GM18520 (cell line): ENCODE measurements at regions not wholly inside any gene's neighbourhood (a gene's known extent, or its start where the extent isn't known, plus 50 kb on each side); places are given as distances from the start of the nearest gene placed in this dataset.
A peak's percentile ranks its signal among the peaks of the same experiment; 100 is the strongest.

Source experiments
- ATAC-seq: cut with Tn5 transposase; IDR thresholded peaks from one replicate; pipeline ENCODE4 v1.9.1; 2021; ENCODE audit not compliant: unreplicated experiment

DNA sequence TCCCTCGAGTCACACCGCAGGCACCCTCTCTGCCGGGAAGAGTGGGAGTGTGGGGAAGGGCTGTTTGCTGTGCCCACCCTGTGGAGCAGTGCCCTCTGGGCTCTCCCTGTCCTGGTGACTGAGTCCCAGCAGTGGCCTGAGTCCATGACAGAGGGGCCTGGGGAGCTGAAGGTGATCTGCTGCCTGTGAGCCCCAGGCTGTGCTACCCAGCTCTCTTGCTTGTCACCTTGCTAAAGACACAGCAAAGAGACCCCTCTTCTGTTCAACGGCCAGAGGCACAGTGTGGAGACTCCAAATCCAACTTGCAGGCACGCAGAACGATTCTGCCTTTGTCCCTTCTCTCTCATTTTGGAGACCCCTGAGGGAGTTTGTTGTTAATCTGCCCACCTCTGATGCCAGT lies 232.6 kb downstream of the OPA1 start:
- no peak for ATAC-seq

DNA sequence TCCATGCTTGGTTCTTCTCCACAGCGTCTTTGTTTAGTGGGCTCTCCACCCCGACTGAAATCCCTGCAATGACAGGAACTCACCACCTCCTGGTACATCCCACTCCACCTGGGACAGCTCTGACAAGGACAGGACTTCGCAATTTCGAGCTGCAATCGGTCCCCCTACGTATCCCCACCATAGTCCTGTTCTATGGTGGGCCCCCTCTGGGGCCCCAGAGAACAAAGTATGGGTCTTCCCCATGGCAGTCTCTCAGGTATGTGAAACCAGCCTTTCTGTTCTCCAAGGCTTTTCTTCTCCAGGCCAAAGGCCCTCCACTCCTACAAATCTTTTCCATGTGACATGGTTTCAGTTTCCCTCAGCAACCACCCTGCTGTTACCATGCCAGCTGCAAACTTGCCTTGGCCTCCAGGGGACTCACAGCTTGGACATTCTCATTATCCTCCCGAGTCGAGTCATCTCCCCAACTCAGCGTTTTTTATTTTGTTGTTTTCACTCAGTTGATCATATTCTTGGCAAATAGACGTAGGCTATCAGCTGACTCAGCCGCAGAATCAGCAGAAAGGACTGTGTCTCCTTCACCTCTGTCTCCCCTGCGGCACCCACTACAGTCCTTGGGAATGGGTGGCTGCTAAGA lies 233.3 kb downstream of the OPA1 start:
- ATAC-seq: no peak

DNA sequence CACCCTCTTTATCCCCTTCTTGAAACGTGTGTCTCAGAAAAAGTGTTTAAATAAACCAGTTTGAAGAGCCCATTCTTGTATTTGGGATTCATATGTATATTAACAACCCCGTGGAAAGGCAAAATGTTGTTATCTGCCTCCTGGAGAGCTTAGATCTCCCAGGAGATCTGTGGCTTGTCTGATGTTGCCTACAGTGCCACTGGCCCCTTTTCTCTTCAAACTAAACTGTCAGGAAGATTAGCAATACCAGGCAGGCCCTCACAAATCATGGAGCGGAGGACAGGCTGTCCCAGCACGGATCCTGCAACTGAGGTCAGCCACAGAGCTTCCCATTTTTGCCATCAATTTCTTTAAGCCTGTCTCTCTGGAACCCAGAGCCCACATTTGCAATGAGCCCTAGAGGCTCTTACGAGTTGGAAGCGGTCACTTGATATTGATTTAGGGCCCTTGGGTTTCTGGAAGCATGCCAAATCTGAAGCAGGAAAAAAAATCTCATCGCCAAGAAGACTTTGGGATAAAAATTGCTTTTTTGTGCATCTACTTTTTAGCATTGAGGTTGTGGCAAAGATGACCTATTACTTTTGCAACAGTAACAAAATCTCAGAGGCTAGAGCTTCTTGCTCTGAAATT lies 234.1 kb downstream of the OPA1 start:
- no peak for ATAC-seq

DNA sequence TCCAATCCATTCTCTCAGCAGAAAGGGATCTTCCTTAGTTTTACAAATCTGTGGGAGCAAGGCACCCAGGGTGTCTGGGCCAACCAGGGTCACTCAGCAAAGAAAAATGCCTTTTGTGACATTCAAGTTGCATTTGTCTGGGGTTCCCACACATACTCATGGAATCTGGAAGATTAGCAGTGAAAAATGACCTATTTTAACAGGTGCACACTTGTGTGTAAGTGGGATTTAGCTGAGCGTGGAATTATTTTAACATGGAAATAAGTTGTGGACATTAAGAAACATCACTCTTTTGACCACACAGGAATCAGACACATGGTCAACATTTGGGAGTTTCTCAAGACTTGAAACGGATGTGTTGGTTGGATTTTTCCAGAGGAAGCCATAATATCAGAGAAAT lies 234.9 kb downstream of the OPA1 start:
- ATAC-seq: no peak

DNA sequence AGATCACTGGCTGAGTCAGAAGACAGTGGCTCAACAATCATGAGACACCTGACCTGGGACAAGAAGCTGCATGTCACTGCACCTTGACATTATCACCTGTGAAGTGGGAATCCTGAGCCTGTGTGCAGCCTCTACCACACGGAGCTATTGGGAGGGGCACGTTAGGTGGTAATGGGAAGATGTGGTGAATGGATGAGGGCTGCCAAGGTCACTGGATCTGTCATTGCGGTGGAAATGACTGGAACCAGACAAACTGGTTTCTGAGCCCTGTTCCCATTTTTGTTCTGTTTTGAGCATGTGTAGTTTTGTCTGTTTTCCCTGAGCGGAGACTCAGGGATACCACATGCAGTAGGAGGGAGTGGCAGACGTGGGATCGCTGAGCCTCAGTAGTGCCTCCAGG lies 235.5 kb downstream of the OPA1 start:
- ATAC-seq: no peak

DNA sequence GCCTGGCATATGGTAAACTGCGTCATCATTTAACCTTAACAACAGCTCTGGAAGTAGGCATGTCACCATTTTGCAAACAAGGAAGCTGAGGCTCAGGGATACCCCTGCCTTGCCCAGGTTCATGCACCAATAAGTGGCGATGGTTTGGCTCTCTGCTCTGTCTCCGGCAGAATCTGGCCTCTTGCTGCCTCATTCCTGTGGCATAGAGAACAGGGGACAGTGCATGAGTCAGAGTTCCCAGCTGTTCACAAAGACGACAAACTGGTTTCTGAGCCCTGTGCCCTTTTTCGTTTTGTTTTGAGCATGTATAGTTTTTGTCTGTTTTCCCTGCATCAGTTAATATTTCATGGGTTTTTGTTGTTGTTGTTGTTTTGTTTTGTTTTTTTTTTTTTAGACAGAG lies 236.8 kb downstream of the OPA1 start:
- no peak for ATAC-seq

DNA sequence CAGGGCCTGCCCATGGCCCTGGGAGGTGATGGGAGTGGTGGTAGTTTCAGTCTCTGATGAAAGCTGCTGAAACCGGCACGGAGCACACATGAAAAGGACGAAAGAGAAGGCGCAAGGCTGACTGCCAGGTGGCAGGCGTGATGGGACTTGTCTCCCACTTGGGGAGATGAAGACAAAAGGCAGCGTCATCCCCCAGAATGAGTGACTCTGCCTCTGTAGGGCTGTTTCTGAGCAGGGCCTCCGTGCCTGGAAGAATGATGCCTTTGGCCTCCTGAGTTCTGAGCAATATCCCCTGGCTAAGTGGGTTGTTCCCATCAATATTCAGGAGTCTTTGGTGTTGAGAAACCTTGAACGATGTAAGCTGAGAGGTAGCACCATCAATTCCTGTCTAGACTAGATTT lies 237.8 kb downstream of the OPA1 start:
- no peak for ATAC-seq

DNA sequence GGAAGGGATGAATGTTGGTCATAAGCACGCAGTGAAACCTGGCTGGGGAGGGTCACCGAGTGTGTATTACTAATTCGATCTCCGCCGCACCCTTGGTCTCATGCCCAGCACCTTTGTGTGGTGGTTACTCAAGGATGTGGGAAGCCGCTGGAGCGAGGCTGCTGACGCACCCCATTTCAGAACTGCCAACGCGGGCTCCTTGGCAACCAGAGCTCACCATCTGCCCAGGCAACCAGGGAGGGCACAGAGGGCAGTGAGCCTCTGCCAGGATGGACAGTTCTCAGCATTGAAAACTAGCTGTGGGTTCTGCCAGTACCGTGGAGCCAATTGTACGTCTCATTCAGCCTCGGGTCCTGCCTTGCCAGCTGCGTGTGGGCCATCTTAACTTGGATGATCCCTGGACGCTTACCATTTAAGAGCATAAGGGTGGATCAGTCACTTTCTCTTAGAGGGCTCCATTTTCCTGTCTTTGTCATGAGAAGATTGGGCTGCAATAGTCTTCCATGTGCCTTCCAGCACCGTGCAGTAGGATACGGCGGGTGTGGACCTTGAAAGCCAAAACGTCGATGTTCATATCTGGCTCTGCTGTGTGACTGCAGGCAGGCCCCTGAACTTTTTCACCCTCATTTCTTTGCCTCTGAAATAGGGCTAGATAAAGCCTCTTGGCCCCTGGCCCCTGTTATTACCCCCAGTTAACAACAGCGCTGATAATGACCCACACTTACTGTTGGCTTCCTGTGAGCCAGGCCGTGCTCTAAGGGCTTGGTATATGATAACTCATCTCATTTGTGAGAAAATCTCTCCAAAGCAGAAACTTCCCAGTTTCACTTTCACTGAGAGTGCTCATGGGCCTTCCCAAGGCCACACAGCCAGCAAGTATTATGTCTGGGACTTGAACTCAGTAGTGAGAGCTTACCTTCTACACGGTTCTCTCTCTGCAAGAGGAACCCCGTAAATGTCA lies 238.8 kb downstream of the OPA1 start:
- peak; percentile 34 for ATAC-seq

DNA sequence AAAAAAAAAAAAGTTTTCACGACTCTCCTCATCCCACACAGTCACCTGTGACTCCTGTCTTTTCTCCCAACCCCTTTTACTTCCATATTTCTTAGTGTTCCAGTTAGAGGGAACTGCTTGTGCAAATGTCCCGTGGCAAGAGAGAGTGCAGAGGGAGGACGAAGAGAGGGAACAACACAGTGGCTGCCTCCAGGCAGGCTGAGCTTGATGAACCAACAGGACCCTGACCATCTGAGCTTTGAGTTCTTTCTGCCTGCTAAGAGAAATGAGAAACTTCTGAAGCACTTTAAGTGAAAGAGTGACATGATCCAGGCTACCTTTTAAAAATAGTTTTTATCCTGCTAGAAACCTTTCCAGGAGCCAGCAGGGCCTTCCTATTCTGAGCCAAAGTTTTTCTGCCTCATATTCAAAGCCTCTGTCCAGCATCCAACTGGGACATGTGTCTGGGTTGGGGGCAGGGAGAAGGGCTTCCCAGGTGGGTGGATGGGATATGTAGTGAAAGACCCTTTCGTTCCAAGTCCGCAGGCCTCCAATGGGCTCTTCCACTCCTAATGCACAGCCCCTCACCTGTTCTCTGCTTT lies 239.9 kb downstream of the OPA1 start:
- ATAC-seq: no peak

DNA sequence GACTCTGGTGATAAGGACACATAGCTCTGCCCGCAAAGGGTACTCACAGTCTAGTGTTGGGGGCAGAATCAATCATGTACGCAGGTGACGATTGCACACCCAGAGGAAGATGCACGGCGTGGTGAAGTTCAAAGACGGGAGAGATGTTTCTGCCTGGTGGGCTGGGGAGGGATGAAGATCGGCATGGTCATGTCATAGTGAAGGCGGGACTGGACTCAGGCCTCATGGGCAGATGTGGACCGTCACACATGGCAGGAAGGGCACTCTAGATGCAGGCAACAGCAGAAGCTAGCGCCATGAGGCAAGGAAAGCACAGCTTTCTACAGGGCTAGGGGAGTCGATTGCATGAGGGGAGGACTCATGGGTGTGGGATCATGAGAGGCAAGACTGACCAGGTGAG lies 240.6 kb downstream of the OPA1 start:
- ATAC-seq: no peak

DNA sequence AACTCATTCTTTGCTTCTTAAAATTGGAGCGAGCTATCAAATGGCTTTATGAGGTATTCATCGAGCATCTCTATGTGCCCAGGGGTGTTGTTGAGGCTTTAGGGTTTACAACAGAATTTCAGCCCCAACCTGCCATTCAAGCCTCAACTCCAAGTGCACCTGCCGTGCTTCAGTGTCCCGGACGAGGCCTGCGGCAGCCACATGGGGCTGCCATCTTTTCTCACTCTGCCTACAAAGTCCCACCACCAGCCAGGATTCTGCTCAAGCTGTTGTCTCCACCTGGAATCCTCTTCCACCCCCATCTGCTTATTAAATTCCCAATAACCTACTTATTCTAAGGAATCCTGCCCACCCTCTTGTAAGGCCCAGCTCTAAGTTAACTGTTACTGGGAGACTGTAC lies 242.4 kb downstream of the OPA1 start:
- ATAC-seq: no peak

DNA sequence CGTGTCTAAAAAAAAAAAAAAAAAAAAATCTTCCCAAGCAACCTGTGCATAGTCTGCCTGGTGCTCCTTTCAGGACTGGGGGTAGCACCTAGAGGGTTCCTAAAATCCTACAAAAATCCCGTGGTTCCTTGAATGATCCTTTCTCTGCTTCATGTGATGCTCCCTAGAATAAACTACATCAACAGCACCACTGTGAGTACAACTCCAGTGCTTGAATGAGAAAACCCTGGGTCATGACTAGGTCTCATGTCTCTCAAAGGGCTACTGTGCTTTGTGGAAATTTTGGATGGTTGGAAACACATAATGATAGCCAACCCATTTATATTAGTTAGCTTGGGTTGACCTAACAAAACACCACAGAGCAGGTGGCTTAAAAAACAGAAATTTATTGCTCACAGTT lies 243.5 kb downstream of the OPA1 start:
- no peak for ATAC-seq

DNA sequence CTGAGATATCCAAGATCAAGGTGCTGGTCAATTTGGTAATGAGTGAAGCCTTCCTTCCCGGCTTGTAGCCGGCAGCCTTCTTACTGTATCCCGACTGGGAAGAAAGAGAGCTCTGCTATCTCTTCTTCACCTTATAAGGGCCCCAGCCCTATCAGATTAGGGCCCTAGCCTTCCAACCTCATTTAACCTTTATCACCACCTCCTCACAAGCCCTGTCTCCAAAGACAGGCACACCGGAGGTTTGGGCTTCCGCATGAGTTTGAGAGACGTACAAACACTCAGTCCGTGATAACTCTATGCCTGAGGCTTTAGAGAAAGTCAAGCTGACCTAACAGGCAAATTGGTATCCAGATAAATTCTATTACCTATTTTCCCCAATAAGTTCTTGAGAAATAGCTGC lies 243.9 kb downstream of the OPA1 start:
- ATAC-seq: no peak

DNA sequence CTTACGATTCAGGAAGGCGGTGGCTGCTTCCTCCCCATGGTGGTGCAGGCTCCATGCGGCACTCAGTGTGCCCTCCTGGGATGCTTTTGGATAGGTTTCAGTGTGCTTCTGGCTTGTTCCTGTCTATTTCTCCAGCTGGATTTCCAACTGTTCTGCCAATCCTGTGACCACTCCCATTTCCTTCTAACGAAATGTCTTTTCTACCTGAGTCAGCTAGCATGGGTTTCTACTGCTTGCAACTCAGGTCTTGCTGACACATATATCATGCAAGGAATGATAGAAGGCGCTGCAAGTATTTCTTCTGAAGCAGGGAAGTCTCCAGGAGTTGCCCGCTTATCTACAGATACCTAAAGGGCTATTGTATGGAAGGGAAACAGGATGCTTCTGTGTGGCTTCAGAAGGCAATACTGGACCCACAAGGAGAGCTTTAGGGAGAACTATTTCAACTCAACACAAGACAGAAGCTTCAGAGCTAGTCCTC lies 244.4 kb downstream of the OPA1 start:
- no peak for ATAC-seq

DNA sequence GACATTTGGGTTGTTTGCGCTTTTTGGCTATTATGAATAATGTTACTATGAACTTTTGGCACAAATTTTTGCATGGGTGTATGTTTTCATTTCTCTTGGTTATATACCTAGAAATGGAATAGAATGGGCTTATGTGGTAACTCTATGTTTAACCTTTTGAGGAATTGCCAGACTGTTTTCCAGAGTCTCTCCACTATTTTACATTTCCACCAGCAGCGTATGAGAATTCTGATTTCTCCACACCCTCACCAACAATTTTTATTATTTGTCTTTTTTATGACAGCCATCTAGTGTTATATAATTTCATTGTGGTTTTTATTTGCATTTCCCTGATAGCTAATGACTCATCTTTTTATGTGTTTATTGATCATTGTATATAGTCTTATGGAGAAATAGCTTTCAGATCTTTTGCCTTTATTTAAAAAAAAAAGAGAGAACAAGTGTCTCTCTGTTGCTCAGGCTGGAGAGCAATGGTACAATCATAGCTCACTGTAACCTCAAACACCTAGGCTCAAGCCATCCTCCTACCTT lies 247.2 kb downstream of the OPA1 start:
- ATAC-seq: no peak

DNA sequence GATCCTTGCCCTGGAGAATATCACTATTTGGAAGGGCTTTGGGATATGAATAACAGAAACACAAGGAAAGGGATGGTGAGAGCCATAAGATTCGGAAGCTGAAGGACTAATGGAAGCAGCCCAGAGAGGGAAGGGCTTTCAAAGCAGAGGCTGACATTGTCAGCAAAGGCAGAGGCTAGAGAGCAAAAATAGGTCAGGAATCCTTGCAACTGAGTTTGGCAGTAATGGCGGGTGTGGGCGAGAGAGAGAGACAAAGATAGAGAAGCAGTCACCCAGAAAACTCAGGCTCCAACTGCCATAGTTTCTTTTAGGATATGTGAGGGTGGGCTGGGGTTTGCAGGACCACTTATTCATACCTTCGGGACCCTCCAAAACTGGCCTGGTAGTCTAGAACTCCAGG lies 248.6 kb downstream of the OPA1 start:
- ATAC-seq: no peak

DNA sequence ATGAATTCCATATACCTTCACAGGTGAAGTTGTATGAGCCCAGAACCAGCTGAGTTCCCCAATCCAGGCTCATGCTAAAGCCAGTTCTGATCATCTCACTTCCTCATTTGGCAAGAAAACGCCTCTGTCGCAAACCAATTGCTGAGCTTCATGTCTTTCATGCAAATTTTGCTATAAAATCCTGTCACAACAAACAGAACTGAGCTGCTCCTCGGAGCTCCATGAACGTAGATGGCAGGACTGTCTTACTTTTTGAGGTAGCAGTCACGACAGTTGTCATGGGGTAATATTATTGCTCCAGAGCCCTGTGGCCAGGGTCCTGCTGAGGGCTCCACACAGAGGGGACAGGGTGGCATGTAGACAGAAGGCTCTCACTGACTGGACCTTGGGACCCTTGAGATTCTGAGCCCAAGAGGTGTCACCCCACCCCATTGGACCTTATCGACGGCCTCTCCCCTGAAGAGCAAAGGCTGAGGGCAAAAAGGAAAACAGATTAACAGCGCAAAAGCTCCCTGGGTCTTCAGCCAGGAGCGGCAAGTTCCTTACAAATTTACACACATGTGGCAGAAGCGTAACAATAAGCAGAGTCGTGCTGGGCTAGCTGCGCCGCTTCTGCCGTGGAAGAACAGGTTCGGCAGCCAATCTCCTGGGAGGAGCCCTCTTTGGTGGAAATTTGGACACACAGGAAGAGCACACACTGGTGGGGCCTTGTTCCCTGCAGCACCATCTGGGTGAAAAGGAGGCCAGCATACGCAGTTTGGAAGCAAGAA lies 249.2 kb downstream of the OPA1 start:
- ATAC-seq: peak; percentile 68

DNA sequence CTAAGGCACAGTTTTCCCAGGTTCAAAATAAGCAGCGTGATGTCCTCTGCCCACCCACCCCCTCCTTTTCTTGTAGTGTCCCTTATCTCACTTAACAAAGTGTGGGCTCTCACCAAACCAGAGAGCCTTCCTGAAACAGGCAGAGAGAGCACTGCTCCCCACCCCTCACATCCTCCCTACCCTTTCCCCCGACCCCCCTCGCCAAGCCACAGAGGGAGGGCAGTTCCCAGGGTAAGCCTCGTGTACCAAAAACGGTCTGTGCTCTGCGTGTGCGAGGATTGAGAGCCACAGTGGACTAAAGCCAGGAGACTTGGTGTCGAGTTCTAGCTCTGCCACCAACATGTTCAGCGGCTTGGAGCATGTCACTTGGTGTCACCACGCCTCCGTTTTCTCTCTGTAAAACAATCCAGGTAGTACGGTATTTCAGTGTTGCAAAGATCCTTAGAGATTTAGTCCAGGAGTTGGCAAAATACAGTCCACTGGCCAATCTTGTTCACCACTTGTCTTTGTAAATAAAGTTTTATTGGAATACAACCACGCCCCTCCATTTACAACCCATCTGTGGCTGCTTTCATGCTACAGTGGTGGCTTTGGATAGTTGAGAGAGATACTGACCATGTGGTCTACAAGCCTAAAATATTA lies 249.9 kb downstream of the OPA1 start:
- ATAC-seq: no peak

DNA sequence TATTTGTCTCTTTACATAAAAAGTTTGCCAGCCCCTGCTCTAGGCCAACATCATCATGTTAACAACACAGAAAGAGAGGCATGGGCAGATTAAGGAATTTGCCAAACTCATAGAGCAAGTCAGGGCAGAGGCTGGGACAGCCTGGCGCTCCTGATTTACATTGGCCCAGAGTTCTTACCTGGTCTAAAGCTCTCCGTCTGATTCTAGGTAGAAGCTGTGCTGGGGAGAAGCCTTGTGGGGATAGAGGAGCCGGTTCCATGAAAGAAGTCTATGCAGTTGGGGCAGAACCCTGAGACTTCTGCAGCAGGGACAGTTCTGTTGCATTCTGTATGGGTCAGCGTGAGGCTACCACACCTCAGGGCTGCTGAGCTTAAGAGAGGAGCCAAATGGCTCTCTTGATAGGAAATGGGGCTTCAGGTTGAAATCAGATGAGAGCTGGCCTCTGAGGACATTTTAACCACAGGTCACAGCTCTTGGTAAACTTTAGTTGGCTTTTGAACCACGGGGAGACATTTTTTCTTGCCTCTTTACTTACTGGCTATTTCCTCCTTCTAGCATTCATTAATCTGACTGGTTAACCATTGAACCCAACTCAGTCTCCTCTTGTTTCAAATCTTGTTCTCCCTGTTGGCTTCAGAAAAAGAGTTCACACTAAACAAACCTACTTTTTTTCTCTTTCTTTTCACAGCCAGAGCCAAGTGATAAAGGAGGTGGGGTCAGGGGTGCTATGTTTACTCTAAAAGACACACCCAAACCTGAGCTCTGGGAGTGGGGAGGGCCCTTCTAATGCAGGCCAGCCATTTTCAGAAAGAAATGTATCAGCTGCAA lies 250.7 kb downstream of the OPA1 start:
- no peak for ATAC-seq
